Osteoblast (primary cell): ENCODE measurements at regions not wholly inside any gene's neighbourhood (a gene's known extent, or its start where the extent isn't known, plus 50 kb on each side); places are given as distances from the start of the nearest gene placed in this dataset.

Experiments used
- DNase-seq: peaks from one replicate; pipeline ENCODE4 v3.0.0; 2011; ENCODE audit warnings: low spot score, mixed read lengths; ENCODE audit not compliant: insufficient read length; ENCODE audit errors: missing footprints
- H2AFZ ChIP-seq: 2 replicates; pipeline ENCODE4 v1.6.0; 2011; ENCODE audit warnings: mild to moderate bottlenecking, low read length
- H3K27ac ChIP-seq: 2 replicates; pipeline ENCODE4 v1.5.1; 2011; ENCODE audit warnings: mild to moderate bottlenecking, low read depth, low read length, moderate library complexity
- H3K27me3 ChIP-seq: 2 replicates; pipeline ENCODE4 v1.6.0; 2012; ENCODE audit warnings: mild to moderate bottlenecking, control low read depth, inconsistent platforms, low read length, moderate library complexity; ENCODE audit not compliant: insufficient read depth
- H3K36me3 ChIP-seq: 2 replicates; pipeline ENCODE4 v1.5.1; 2011; ENCODE audit warnings: mild to moderate bottlenecking, low read length, control low read depth, moderate library complexity; ENCODE audit not compliant: insufficient read depth
- H3K4me1 ChIP-seq: 2 replicates; pipeline ENCODE4 v1.5.1; 2011; ENCODE audit warnings: mild to moderate bottlenecking, low read length, control low read depth, moderate library complexity; ENCODE audit not compliant: insufficient read depth
- H3K4me2 ChIP-seq: 2 replicates; pipeline ENCODE4 v1.6.0; 2011; ENCODE audit warnings: mild to moderate bottlenecking, low read length; ENCODE audit not compliant: insufficient read depth
- H3K4me3 ChIP-seq: fragments of 200-600 bp; sonication (generic); 3 replicates; pipeline ENCODE4 v1.5.1; 2012; ENCODE audit warnings: mild to moderate bottlenecking, low read length, inconsistent platforms; ENCODE audit not compliant: insufficient read depth
- H3K79me2 ChIP-seq: 2 replicates; pipeline ENCODE4 v1.6.0; 2012; ENCODE audit warnings: mild to moderate bottlenecking, low read length, control low read depth, inconsistent platforms; ENCODE audit not compliant: insufficient read depth
- H3K9me3 ChIP-seq: 2 replicates; pipeline ENCODE4 v1.5.1; 2011; ENCODE audit warnings: low read depth, low read length, control low read depth
- H4K20me1 ChIP-seq: 2 replicates; pipeline ENCODE4 v1.6.0; 2012; ENCODE audit warnings: mild to moderate bottlenecking, low read length, control low read depth; ENCODE audit not compliant: insufficient read depth
- CTCF ChIP-seq: IDR thresholded peaks from 2 replicates; pipeline ENCODE4 v1.5.1; 2011; ENCODE audit warnings: mild to moderate bottlenecking, low read depth, low read length, moderate library complexity; ENCODE audit errors: extremely low read depth

- no peak overlapping the region for H3K27ac ChIP-seq
- no peaks in the 10 kb centered on the region for H4K20me1 ChIP-seq
- H3K27me3 ChIP-seq = no peaks in the 10 kb centered on the region
- no peaks in the 10 kb centered on the region for H3K79me2 ChIP-seq
- no peak overlapping the region for H3K4me2 ChIP-seq
- H3K4me3 ChIP-seq = no peak overlapping the region
- no peak overlapping the region for H2AFZ ChIP-seq
- no peaks in the 10 kb centered on the region for H3K36me3 ChIP-seq
- H3K4me1 ChIP-seq = peaks cover 7% of the 10 kb centered on the region
- no peak for TF ChIP-seq CTCF
- no peak for DNase-seq
- H3K9me3 ChIP-seq = no peaks in the 10 kb centered on the region
Measured at GRCh38 chr10:88100281-88100680, 236.9 kb downstream of the PTEN start.

GRCh38 chr10:88101666-88102065, 238.2 kb downstream of the PTEN start:
- H3K27ac ChIP-seq = no peak overlapping the region
- no peak for DNase-seq
- H3K79me2 ChIP-seq = no peaks in the 10 kb centered on the region
- TF ChIP-seq CTCF = no peak
- H3K36me3 ChIP-seq = no peaks in the 10 kb centered on the region
- H3K4me2 ChIP-seq = no peak overlapping the region
- H3K4me3 ChIP-seq = no peak overlapping the region
- no peaks in the 10 kb centered on the region for H3K9me3 ChIP-seq
- H4K20me1 ChIP-seq = no peaks in the 10 kb centered on the region
- no peak overlapping the region for H2AFZ ChIP-seq
- H3K27me3 ChIP-seq = no peaks in the 10 kb centered on the region
- H3K4me1 ChIP-seq = no peaks in the 10 kb centered on the region

- Histone ChIP-seq H3K27me3 (no peaks in the 10 kb centered on the region), H3K4me1 (no peaks in the 10 kb centered on the region), H3K4me2 (no peak overlapping the region), H4K20me1 (no peaks in the 10 kb centered on the region), H3K27ac (no peak overlapping the region), H2AFZ (no peak overlapping the region), H3K9me3 (no peaks in the 10 kb centered on the region), H3K36me3 (no peaks in the 10 kb centered on the region), H3K79me2 (no peaks in the 10 kb centered on the region), H3K4me3 (no peak overlapping the region)
- TF ChIP-seq CTCF = no peak
- no peak for DNase-seq
Measured at GRCh38 chr10:88103576-88103975, 240.2 kb downstream of the PTEN start.

GRCh38 chr10:88104223-88104622, 240.8 kb downstream of the PTEN start:
- H3K27ac ChIP-seq = no peak overlapping the region
- H4K20me1 ChIP-seq = no peaks in the 10 kb centered on the region
- H3K36me3 ChIP-seq = no peaks in the 10 kb centered on the region
- no peak for TF ChIP-seq CTCF
- no peak overlapping the region for H2AFZ ChIP-seq
- DNase-seq = no peak
- no peaks in the 10 kb centered on the region for H3K4me1 ChIP-seq
- H3K4me2 ChIP-seq = no peak overlapping the region
- H3K27me3 ChIP-seq = no peaks in the 10 kb centered on the region
- H3K4me3 ChIP-seq = no peak overlapping the region
- H3K9me3 ChIP-seq = no peaks in the 10 kb centered on the region
- no peaks in the 10 kb centered on the region for H3K79me2 ChIP-seq
